SW 1271 (cell line): ENCODE measurements at regions not wholly inside any gene's neighbourhood (a gene's known extent, or its start where the extent isn't known, plus 50 kb on each side); places are given as distances from the start of the nearest gene placed in this dataset.

Source experiments
- DNase-seq, 2 experiments: peaks; one replicate each; lab custom pipeline; 2025; lab: John Stamatoyannopoulos, UW

DNA sequence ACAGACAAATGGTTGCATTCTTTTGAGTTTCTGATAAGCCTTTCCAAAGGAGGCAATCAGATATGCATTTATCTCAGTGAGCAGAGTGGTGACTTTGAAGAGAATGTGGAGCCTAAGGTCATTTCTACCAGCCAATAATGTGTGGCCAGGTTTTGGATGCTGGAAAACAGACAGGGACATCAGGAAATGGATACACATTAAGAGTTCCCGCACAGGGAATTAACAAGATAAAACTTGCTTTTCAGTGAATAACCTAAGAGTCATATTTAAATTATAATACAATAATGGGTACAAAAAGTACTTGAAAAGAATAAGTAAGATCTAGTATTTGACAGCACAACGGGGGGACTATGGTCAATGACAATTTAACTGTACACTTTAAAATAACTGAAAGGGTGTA, 492.3 kb upstream of the FAM241A start:
- no peak for DNase-seq

DNA sequence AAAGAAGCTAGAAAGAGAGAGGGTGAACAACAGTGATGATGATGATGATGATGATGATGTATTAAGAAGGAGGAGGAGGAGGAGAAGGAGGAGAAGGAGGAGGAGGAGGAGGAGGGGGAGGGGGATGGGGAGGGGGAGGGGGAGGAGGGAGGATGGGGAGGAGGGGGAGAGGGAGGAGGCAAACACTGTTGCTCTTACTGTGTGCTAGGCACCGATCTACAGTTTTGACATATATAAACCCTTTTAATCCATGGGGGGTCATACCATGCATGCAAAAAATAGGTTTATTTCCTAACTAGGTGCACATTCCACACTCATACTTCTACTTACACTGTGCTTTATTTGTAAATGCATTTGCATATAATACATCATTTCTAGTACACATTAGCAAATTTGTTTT, 482.8 kb upstream of the FAM241A start:
- no peak for DNase-seq

DNA sequence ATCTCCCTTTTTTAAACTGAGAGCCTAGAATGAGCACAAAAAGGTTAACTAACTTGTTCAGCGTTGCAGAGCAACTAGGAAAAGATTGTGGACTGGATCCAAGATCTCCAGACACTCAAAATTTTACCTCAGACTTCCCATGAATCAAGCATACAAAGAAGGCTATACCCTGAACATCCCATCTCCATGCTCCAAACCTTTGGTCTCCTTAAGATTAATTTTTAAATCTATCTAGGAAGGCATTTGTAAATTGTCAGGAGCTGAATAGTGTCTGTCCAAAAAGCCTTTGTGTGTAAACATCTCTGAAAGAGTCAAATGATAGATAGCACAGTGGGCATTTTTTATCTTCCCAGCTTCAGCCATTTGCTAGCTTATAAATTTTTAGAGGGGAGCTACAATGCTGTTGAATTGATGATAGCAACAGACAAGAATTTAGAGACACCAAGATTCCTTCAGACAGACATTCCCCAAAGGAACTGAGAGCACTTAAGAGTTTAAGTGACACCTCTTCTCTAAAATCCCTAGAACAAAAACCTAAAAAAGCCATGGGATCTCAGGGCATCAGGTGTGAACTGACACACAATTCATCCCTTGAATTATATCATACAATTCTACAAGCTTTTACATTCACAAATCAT, 480.8 kb upstream of the FAM241A start:
- DNase-seq, result no peak

DNA sequence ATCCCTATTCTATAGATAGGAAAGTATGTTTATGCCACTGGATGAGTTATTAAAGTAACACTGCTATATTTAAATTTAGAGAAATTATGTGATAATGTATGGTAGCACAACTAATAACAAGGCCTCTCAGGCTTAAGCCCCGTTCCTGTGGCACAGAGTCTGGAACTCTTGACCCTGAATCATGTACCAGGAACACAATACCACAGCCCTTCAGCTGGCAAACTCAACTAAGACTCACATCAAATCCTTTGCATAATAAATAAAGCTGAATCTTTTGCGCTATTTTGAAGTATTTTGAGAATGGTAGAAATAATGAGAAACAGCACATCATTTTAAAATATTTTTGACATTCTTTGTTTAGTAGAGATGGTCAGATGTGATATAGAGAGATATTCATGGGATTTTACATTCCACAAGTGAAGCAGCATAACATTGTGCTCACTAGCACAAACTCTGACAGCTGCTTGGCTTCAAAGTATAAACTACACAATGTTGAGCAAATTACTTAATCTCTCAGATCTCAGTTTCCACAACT, 478.4 kb upstream of the FAM241A start:
- DNase-seq, result no peak

DNA sequence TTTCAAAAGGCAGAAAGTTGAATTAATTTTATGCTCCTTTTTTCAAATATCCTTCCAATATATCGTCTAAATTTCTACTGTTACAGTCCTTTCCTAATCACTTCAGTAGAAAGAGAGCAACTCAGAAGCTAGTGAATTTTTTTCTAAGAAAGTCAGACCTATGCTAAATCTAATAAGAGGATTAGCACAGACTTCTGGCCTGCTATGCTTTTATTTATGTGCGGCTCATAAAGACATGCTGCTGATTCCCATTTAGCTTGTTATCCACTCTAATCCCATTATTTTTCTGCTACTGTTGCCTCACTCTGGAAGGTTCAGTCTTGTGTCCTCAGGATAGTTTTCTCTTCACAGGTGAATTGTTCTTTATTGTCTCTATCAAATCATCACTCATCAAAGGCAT, 473.5 kb upstream of the FAM241A start:
- DNase-seq, result no peak

DNA sequence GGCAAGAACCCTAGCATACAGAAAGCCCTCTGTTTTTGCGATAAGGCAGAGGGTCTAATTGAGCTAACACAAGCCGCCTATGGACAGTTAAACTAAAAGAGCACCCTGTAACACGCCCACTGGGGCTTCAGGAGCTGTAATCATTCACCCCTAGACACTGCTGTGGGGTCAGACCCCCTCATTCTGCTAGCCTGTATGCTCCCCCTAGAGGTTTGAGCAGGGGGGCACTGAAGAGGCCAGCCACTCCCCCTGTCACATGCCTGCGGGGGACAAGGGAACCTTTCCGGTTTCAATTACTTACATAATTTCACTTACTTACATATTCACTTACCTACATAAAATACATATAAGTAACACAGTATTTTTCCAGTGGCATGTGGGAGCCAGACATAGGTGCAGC, 469.5 kb upstream of the FAM241A start:
- no peak for DNase-seq

DNA sequence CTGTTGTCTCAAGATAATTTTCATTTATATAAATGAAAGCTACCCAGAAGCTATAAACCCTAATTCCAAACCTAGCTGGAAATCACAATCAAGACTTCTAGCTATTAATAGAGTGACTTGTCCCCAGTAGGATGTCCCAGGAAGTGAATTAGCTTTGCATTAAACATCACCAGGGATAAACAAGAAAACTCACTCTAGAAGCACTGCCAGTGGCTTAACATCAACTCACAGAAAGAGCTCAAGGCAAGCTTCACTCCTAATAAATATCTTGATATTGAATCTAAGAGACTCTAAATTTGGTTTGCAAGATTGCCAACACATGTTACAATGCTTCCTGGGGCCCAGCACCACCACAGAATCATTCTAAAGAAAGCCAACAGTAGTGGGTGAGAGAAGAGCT, 468.7 kb upstream of the FAM241A start:
- no peak for DNase-seq

DNA sequence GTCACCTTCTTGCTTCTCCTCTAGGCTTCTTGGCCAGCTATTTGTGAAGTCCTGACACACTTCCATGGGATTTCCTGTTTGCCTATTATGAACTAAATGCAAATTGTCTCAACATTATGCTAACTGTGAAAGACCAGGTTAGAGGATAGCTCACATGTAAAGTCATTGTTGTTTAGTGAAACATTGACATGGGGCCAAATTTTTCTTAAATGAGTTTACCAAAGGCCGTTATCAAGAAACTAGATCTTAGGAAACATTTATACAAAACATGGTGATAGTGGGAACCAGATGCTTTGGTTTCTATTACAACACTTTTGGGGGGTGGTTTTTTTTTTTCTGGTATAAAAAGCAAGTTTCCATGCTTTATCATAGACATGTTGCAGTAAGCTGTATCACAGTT, 466.8 kb upstream of the FAM241A start:
- peak in 1 of 2 experiments; percentile 9 for DNase-seq

DNA sequence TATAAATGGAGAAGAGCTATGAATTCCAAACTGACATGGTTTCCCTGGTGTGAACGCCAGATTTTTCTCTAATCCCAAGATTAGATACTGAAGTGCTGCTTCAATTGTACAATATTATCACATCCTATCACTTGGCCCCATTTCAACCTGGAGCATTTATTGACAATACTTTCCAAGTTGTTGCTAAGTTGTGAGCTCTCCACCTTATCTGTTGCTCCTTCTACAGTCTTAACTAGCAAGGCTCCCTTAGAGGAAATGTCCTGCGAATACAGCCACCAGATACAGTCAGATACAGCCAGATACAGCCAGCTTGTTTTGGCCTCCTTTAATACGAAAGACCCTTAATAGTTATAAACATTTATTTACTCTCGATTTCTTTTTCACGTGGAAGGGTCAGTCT, 466.3 kb upstream of the FAM241A start:
- no peak for DNase-seq

DNA sequence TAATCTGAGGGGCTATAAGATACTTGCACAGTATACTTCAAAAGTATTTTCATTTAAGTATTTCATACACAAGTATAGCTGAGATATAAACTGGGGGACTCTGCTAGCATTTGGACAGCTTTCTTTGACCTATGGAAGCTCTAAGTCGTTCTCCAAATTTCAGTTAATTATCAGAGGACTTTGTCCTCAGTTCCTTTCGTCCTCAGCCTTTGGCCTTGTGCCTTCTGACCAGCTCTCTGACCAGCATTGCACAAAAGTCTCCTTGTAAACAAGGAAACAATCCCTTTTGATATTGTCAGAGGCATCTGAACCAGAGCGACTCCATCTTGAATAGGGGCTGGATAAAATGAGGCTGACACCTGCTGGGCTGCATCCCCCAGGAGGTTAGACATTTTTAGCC, 464.0 kb upstream of the FAM241A start:
- DNase-seq, result no peak

DNA sequence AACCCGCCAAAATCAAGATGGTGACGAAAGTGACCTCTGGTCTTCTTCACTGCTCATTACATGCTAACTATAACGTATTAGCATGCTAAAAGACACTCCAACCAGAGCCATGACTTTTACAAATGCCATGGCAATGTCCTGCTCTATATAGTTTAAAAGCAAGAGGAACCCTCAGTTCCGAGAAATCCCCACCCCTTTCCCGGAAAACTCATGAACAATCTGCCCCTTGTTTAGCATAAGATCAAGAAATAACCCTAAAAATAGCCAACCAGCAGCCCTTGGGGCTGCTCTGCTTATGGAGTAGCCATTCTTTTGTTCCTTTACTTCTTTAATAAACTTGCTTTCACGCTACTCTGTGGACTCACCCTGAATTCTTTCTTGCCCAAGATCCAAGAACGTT, 463.5 kb upstream of the FAM241A start:
- no peak for DNase-seq

DNA sequence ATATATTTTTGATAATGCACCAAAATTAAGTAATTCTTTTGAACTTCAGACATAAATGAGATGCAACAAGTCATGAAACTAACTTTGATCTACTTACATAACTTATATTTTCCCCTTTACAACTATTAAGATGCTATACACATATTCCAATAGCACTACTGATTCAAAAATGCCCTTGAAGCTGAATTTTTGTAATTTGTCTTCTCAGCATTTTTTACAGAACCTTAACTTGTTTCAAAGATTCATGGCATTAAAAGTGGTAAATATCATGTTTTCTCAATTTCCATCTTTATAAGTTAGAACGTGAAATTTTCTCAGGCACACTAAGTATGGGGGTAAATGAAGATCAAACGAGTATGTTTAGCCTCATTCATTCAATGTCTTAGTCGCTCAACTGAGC, 460.0 kb upstream of the FAM241A start:
- no peak for DNase-seq

DNA sequence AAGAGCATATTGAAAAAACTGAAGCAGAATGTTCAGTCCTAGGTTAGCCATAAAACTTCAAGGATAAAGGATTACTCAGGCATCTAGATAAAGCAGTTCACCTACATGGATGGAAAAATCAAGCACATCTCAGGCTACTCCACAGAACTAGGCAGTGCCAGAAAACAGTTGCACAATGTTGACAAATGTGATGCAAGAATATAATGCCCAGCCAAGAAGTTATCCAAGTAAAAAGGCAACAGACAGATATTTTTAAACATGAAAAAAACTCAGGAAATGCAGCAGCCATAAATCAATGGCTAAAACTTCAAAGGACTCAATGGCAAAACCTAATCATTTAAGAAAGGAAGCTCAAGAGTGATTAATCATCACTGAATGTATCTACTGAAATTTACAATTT, 456.0 kb upstream of the FAM241A start:
- no peak for DNase-seq

DNA sequence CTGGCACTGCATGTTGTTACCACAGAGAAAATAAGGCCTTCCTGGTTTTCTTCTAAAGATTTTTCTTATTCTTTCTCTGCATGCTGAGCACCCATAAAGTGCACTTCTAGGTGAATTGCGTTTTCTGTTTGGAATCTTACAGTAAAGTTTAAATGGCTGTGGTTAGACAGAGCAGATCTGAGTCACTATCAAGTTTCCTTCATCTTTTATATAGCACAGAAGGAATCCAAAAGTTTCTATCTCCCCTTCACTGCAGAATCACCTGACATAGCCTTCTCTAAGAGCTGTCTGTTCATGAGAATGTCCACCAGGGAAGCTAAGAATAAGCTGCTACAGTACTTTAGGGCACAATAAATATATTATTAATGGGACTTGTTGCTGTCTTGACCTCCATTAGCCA, 455.5 kb upstream of the FAM241A start:
- no peak for DNase-seq

DNA sequence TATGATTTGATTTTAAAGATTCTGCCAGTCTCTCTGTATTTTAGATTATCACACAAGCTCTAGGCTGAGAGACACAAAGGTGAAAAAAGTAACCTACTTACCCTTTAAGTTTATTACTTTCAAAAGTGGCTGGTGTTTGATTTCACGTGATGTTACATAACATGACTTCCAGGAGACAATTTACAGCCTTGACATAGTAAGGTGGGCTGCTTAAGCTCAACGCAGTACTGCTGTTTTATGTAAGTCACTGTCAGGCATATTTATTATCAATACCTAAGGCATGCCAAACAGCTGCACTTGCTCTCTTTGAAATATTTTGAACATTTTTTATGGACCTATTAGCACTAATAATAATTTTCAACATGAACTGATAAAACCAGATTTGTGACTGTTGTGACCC, 451.5 kb upstream of the FAM241A start:
- DNase-seq, result no peak

DNA sequence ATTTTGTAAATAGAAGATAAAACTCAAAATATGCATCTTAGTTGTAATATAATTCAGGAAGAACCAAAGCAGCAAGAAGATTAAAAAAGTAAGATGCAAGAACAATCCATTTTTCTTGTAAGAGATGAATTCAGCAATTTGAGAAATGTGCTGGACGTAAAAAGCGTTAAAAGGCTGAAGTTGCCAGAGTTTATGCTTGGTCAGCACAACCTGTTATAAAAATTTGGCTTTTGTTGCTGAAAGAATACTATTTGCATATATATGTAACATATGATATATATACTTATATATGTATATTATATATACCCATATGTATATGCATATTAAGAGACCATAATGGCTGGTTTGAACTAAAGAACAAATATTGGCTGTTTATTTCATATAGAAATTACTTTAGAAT, 449.6 kb upstream of the FAM241A start:
- no peak for DNase-seq

DNA sequence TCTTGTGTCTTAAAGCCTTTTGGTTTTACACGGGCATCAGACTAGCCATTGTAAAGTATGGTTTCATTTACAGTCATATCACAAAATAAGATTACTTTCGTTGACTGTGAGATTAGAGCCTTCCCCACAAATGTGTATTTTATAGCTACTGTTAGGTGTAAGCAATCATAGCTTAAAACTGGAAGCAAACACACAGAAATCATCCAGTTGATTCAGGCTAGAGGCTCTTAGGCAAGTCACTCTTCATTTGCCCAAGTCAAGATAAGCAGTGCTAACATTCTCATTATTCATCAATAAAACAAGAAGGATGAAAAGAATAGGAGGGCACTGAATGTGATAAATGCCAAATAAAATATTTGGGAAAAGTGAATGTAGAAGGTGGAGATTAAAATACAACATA, 448.7 kb upstream of the FAM241A start:
- DNase-seq, result no peak

DNA sequence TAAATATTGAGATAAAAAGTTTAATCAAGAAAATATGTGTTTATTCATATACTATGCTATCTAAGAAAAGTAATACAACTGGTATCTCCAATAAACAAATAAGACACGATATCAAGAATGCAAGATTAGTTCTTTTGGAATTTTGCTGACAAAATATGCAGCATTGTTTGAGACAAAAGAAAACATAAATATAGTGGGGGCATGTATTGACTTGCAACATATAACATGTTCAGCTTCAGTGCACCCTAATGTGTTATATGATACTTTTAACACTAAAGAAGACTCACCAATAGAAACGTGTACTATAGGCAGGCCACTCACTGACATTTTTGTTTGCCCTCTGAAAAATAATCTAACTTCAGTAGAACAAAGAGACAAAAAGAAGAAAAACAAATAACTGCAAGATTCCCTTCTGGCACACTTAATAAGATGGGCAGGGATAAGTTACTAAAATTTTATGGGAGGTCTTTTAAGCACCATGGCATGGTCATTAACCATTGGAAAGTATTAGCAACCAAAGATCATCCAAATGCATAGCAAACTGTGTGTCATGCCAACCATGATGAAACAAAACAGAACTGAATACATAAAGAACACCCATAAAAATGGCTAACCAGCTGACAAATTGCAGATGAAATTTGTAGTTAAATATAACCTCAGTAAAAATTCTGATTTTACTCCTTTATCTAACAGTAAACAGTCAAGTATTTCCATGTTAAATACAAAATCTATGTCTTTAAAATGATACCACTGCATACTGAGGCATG, 447.9 kb upstream of the FAM241A start:
- DNase-seq, result no peak

DNA sequence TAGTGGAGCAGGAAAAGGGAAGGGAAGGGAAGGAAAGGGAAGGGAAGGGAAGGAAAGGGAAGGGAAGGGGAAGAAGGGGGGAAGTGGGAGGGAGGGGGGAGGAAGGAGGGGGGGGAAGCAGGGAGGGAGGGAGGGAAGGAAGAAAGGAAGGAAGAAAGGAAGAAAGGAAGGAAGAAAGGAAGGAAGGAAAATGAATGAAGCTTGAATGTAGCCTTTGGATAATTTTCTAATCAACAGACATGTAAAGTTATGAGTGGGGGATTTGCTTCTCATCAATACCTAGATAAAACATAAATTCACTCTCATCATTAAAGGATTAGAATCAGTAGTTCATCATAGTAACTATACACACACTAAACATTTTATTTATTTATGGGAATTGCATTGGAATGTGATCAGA, 446.9 kb upstream of the FAM241A start:
- DNase-seq, result no peak

DNA sequence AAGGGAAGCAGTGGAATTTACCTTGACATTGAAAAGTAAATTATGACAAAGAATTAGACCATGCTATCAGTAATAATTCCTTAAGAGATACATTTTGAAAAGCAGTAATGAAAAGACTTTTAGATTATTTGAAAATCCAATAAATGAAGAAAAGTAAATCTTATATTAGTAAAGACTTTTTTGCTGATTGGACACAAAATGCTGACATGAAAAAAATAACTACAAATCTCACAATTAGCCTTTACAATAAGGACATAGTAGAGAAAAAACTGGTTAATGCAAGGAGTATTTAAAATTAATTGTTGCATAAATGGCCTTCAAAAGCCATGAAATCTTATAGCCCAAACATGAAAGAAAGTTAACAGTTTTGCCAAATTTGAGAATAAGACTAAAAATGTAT, 446.1 kb upstream of the FAM241A start:
- no peak for DNase-seq

DNA sequence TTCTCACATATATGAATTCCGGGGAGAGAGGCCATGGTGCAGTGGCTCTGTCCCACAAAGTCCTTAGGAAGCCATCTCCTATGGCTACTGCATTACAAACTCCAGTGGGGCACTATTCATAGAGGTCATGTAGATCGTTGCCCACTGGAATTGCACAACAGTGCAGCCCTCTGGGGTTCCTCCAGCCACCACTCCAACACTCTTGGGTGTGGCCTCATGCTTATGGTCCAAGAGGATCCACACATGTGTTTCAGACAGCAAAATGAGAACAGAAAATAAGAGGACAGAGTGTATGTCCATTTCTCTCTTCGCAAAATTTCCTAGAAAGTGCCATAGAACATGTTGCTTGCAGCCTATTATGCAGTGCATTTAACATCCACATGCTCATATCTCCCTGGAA, 444.2 kb upstream of the FAM241A start:
- DNase-seq, result no peak

DNA sequence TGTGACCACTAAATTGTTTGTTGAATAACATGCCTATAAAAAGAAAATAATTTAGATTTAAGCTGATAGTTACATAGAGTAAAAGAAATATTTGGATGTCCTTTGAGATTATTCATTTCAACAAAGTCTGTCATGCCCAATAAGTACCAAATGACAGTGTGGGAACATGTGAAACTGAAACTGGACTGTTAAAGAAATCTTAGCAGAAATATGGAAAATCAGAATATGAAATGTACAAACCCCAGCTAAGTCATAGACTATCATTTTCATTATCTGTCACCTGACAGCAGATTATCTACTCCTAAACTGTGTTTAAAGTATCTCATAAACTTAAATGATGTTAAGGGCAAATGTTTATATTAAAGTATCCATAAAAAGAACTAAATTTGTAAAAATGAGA, 437.8 kb upstream of the FAM241A start:
- no peak for DNase-seq

DNA sequence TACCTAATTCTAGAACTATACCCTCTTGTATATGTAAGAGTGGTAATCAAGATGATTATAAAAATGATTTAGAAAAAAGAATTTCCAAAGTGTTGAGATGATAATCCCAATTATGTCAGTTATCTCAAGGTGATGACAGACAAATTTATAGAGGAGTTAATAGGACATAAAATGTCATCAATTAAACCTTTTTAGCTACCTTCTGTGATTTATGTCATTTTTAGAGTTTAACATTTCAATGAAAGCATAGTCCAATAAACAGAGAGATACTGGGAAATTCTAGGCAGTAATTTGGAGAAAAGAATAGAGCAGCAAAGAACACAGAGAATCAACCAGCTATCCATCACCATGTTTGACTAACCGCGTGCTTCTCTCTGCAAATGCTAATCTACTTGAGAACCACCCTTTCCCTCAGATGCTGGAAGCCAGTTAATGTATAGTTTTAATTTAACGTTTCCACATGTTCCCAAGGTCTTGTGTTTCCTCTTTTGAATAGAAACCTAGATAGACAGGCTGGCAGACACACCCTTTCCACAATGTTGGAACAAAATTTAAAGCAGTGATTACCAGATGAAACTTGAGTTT, 433.1 kb upstream of the FAM241A start:
- DNase-seq, result no peak
